ENCODE measurements at regions not wholly inside any gene's neighbourhood (a gene's known extent, or its start where the extent isn't known, plus 50 kb on each side); places are given as distances from the start of the nearest gene placed in this dataset.

- DNase-seq: no peak
- H3K36me3 ChIP-seq (ENCODE audit: insufficient read depth, low read length): no peaks in the 10 kb centered on the region
- Mint-ChIP-seq H3K27me3 (no peaks in the 10 kb centered on the region), H3K36me3 (ENCODE audit: low read depth) (no peaks in the 10 kb centered on the region), H3K9me3 (peaks cover 13% of the 10 kb centered on the region), H3K4me1 (ENCODE audit: low read depth) (no peaks in the 10 kb centered on the region), H3K27ac (no peak overlapping the region), H3K4me3 (no peak overlapping the region)
- H3K27ac ChIP-seq (ENCODE audit: low read depth in 1 of 2, low read length in 2 of 2): no peak overlapping the region
- intact Hi-C loops (cut with DNase I, micrococcal nuclease): no loop called here
- ChIA-PET CTCF (no interaction called here), POLR2A (no interaction called here)
- no peak for ATAC-seq (ENCODE audit: poor library complexity)
- H3K4me3 ChIP-seq (ENCODE audit: low read length): no peak overlapping the region
- no peaks in the 10 kb centered on the region for H3K27me3 ChIP-seq (ENCODE audit: control insufficient read depth in 1 of 2, insufficient read depth in 2 of 2, low read length in 2 of 2)
- H3K9me3 ChIP-seq (ENCODE audit: control insufficient read depth in 1 of 2, insufficient read depth in 1 of 2, low read length in 2 of 2): peaks cover 0 to 3% of the 10 kb centered on the region in 2 experiments
- H3K4me1 ChIP-seq (ENCODE audit: insufficient read depth, low read length): no peaks in the 10 kb centered on the region
- TF ChIP-seq CTCF (IDR thresholded peaks at IDR 0.05): no peak
Observed at GRCh38 chr2:103823847-103824246, 1030.1 kb upstream of the POU3F3 start.

- DNase-seq (no peak), ATAC-seq (ENCODE audit: poor library complexity) (no peak)
- CTCF ChIA-PET: no interaction called here
- H3K27ac ChIP-seq (ENCODE audit: low read depth in 1 of 2, low read length in 2 of 2): no peak overlapping the region
- H3K9me3 ChIP-seq (ENCODE audit: control insufficient read depth in 1 of 2, insufficient read depth in 1 of 2, low read length in 2 of 2): no peaks in the 10 kb centered on the region
- Mint-ChIP-seq H3K27me3 (no peaks in the 10 kb centered on the region), H3K27ac (no peak overlapping the region), H3K4me3 (no peak overlapping the region), H3K9me3 (peaks cover 11% of the 10 kb centered on the region), H3K36me3 (ENCODE audit: low read depth) (no peaks in the 10 kb centered on the region), H3K4me1 (ENCODE audit: low read depth) (no peaks in the 10 kb centered on the region)
- POLR2A ChIA-PET: no interaction called here
- H3K4me3 ChIP-seq (ENCODE audit: low read length): no peak overlapping the region
- H3K4me1 ChIP-seq (ENCODE audit: insufficient read depth, low read length): no peaks in the 10 kb centered on the region
- intact Hi-C loops (cut with DNase I, micrococcal nuclease): no loop called here
- H3K36me3 ChIP-seq (ENCODE audit: insufficient read depth, low read length): no peaks in the 10 kb centered on the region
- no peak for TF ChIP-seq CTCF (IDR thresholded peaks at IDR 0.05)
- H3K27me3 ChIP-seq (ENCODE audit: control insufficient read depth in 1 of 2, insufficient read depth in 2 of 2, low read length in 2 of 2): no peaks in the 10 kb centered on the region
Observed at GRCh38 chr2:103847276-103847675, 1006.6 kb upstream of the POU3F3 start.

GRCh38 chr2:103859238-103859637, 994.7 kb upstream of the POU3F3 start:
- Histone ChIP-seq H3K4me1 (ENCODE audit: insufficient read depth, low read length) (no peaks in the 10 kb centered on the region), H3K9me3 (ENCODE audit: control insufficient read depth in 1 of 2, insufficient read depth in 1 of 2, low read length in 2 of 2) (peaks cover 0 to 4% of the 10 kb centered on the region in 2 experiments), H3K27ac (ENCODE audit: low read depth in 1 of 2, low read length in 2 of 2) (no peak overlapping the region), H3K27me3 (ENCODE audit: control insufficient read depth in 1 of 2, insufficient read depth in 2 of 2, low read length in 2 of 2) (no peaks in the 10 kb centered on the region), H3K4me3 (ENCODE audit: low read length) (no peak overlapping the region), H3K36me3 (ENCODE audit: insufficient read depth, low read length) (no peaks in the 10 kb centered on the region)
- ChIA-PET POLR2A (no interaction called here), CTCF (no interaction called here)
- Mint-ChIP-seq H3K27ac (no peak overlapping the region), H3K4me1 (ENCODE audit: low read depth) (no peaks in the 10 kb centered on the region), H3K36me3 (ENCODE audit: low read depth) (no peaks in the 10 kb centered on the region), H3K4me3 (no peak overlapping the region), H3K27me3 (no peaks in the 10 kb centered on the region), H3K9me3 (peaks cover 3% of the 10 kb centered on the region)
- DNase-seq (no peak), ATAC-seq (ENCODE audit: poor library complexity) (no peak)
- intact Hi-C loops (cut with DNase I, micrococcal nuclease): no loop called here
- no peak for TF ChIP-seq CTCF (IDR thresholded peaks at IDR 0.05)
